ENCODE measurements at regions not wholly inside any gene's neighbourhood (a gene's known extent, or its start where the extent isn't known, plus 50 kb on each side); places are given as distances from the start of the nearest gene placed in this dataset.

DNA sequence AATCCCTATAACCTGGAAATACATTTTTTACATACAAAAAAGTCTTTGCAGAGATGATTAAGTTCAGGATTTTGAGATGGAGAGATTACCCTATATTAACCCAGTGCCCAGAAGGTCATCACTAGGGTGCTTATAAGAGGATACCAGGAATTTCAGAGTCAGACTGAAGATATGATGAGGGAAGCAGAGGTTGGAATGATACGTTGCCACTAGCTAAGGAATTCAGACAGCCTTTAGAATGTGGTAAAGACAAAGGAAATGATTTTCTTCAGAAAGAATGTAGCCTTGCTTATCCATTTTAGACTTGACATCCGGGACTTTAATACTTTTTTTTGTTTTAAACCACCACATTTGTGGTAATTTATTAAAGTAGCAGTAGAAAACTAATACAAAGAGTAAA is 2176.8 kb upstream of the C9orf72 start:
- no CpG with 5 or more reads among the region's 2 CpGs for WGBS, 2 experiments (ENCODE audit: extremely low coverage in 2 of 2, insufficient read length in 1 of 2)
- no peaks in the 10 kb centered on the region for H3K79me1 ChIP-seq (ENCODE audit: low read depth in 1 of 2, low read length in 2 of 2)
- no peak overlapping the region for H3K4me2 ChIP-seq (ENCODE audit: low read depth, low read length)
- BruUV-seq (replicated peaks) = no TSS peak
- H2BK120ac ChIP-seq (ENCODE audit: low read depth, low read length) = no peak overlapping the region
- ChIA-PET POLR2A (ENCODE audit: unreplicated experiment) (no interaction called here), CTCF (no interaction called here)
- no peak overlapping the region for H3K18ac ChIP-seq (ENCODE audit: low read depth, low read length)
- no peak overlapping the region for H2AK5ac ChIP-seq (ENCODE audit: low read depth, low read length)
- no peak overlapping the region for H3K56ac ChIP-seq (ENCODE audit: extremely low read depth, insufficient read depth, low read length)
- in situ Hi-C loops (cut with MboI; ENCODE audit: low sequenced_read_pairs) = no loop called here
- H2BK15ac ChIP-seq (ENCODE audit: low read depth, low read length) = no peak overlapping the region
- no peak overlapping the region for H2AFZ ChIP-seq (replicated peaks; ENCODE audit: low read length, poor library complexity)
- intact Hi-C loops (cut with micrococcal nuclease) = no loop called here
- DNase-seq = no peak
- no peak for ATAC-seq (ENCODE audit: low read depth)
- no peak overlapping the region for H3K4ac ChIP-seq (ENCODE audit: low read depth, low read length)
- H3K9me3 ChIP-seq (ENCODE audit: control insufficient read depth, insufficient read depth, low read length) = 0 out of 2 replicates have a peak, but pooled peaks cover under 1% of the 10 kb centered on the region
- no peaks in the 10 kb centered on the region for H3K27me3 ChIP-seq (ENCODE audit: control insufficient read depth, insufficient read depth, low read length)
- no peak overlapping the region for H2BK20ac ChIP-seq (ENCODE audit: low read depth, low read length)
- H4K5ac ChIP-seq (ENCODE audit: low read depth, low read length) = no peak overlapping the region
- dilution Hi-C loops (cut with HindIII; ENCODE audit: low sequenced_read_pairs, unreplicated experiment) = no loop called here
- no peak overlapping the region for H4K91ac ChIP-seq (ENCODE audit: insufficient read depth, low read depth, low read length)
- no peak overlapping the region for H3K27ac ChIP-seq (ENCODE audit: insufficient read depth, low read length)
- H3K9ac ChIP-seq (ENCODE audit: low read depth, low read length) = no peak overlapping the region
- H2AK9ac ChIP-seq (replicated peaks; ENCODE audit: low read depth, low read length, poor library complexity) = no peak overlapping the region
- H3K4me3 ChIP-seq (ENCODE audit: insufficient read depth, low read depth, low read length) = no peak overlapping the region
- H4K20me1 ChIP-seq (ENCODE audit: insufficient read depth, low read length) = no peaks in the 10 kb centered on the region
- no peaks in the 10 kb centered on the region for H3K9me1 ChIP-seq (ENCODE audit: insufficient read depth, low read length)
- H4K8ac ChIP-seq (ENCODE audit: low read depth in 2 of 2, low read length in 2 of 2) = no peak overlapping the region
- H2BK5ac ChIP-seq (ENCODE audit: low read depth, low read length, poor library complexity, severe bottlenecking) = no peak overlapping the region
- H3K14ac ChIP-seq (replicated peaks; ENCODE audit: low read depth, low read length) = no peak overlapping the region
- H3K23ac ChIP-seq (ENCODE audit: low read depth, low read length) = no peak overlapping the region
- TF ChIP-seq, protein P1, sequence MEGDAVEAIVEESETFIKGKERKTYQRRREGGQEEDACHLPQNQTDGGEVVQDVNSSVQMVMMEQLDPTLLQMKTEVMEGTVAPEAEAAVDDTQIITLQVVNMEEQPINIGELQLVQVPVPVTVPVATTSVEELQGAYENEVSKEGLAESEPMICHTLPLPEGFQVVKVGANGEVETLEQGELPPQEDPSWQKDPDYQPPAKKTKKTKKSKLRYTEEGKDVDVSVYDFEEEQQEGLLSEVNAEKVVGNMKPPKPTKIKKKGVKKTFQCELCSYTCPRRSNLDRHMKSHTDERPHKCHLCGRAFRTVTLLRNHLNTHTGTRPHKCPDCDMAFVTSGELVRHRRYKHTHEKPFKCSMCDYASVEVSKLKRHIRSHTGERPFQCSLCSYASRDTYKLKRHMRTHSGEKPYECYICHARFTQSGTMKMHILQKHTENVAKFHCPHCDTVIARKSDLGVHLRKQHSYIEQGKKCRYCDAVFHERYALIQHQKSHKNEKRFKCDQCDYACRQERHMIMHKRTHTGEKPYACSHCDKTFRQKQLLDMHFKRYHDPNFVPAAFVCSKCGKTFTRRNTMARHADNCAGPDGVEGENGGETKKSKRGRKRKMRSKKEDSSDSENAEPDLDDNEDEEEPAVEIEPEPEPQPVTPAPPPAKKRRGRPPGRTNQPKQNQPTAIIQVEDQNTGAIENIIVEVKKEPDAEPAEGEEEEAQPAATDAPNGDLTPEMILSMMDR (conservative IDR thresholded peaks at IDR 0.05; ENCODE audit: low read depth, low read length) = no peak
- TF ChIP-seq RCOR1 (IDR thresholded peaks at IDR 0.05; ENCODE audit: insufficient replicate concordance, low read length) = no peak
- TF ChIP-seq SMC3 (IDR thresholded peaks at IDR 0.05; ENCODE audit: low read depth, low read length) = no peak
- TF ChIP-seq CEBPB (IDR thresholded peaks at IDR 0.05; ENCODE audit: low read depth, low read length) = no peak
- TF ChIP-seq POLR2A (IDR thresholded peaks at IDR 0.05; ENCODE audit: low read depth, low read length) = no peak
- no peak for TF ChIP-seq MAFK (IDR thresholded peaks at IDR 0.05; ENCODE audit: low read depth, low read length)
- no peak for TF ChIP-seq MAZ (IDR thresholded peaks at IDR 0.05; ENCODE audit: borderline replicate concordance, low read depth, low read length)
- TF ChIP-seq, protein P2, sequence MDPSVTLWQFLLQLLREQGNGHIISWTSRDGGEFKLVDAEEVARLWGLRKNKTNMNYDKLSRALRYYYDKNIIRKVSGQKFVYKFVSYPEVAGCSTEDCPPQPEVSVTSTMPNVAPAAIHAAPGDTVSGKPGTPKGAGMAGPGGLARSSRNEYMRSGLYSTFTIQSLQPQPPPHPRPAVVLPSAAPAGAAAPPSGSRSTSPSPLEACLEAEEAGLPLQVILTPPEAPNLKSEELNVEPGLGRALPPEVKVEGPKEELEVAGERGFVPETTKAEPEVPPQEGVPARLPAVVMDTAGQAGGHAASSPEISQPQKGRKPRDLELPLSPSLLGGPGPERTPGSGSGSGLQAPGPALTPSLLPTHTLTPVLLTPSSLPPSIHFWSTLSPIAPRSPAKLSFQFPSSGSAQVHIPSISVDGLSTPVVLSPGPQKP (IDR thresholded peaks at IDR 0.05; ENCODE audit: borderline replicate concordance, low read depth, low read length) = no peak
- TF ChIP-seq RAD21 (IDR thresholded peaks at IDR 0.05; ENCODE audit: low read length) = no peak
- TF ChIP-seq BHLHE40 (IDR thresholded peaks at IDR 0.05; ENCODE audit: low read depth, low read length) = no peak
- no peaks in the 10 kb centered on the region for H3K4me1 ChIP-seq (ENCODE audit: control insufficient read depth, insufficient read depth, low read length)
- H3K36me3 ChIP-seq (ENCODE audit: control insufficient read depth, insufficient read depth, low read length) = no peaks in the 10 kb centered on the region
